IMR-90 (cell line): ENCODE measurements at regions not wholly inside any gene's neighbourhood (a gene's known extent, or its start where the extent isn't known, plus 50 kb on each side); places are given as distances from the start of the nearest gene placed in this dataset.

Experiments used
- ATAC-seq: fragments of 200-7000 bp; cut with Tn5 transposase; 2 replicates; pipeline ENCODE4 v1.9.1; 2020; ENCODE audit warnings: low read depth, mild to moderate bottlenecking, moderate library complexity
- BruUV-seq: library from RNA; stranded (reverse); fragments of 400-500 nt; replicated peaks from 2 replicates; lab custom pipeline; 2021; lab: Mats Ljungman, UMichigan
- CTCF ChIA-PET: fragments of 300-600 bp; formaldehyde crosslinking; extraction: SDS; loops from one replicate; lab custom pipeline; 2021; ENCODE audit warnings: antibody characterized with exemption; lab: Yijun Ruan, JAX
- POLR2A ChIA-PET: fragments of 300-600 bp; sonication (Branson Sonifier 250); formaldehyde crosslinking; loops from one replicate; lab custom pipeline; 2022; ENCODE audit warnings: antibody characterized with exemption; ENCODE audit not compliant: unreplicated experiment; lab: Charles Lee
- DNase-seq: peaks from one replicate; pipeline ENCODE4 v3.0.0; 2013
- H2AFZ ChIP-seq: replicated peaks from 2 replicates; pipeline ENCODE3; 2013; ENCODE audit warnings: low read length, mild to moderate bottlenecking; ENCODE audit not compliant: poor library complexity
- H2AK5ac ChIP-seq: 2 replicates; pipeline ENCODE4 v1.6.1; 2013; ENCODE audit warnings: low read depth, low read length, inconsistent platforms
- H2AK9ac ChIP-seq: replicated peaks from 2 replicates; pipeline ENCODE3; 2013; ENCODE audit warnings: mild to moderate bottlenecking, low read depth, low read length, moderate library complexity; ENCODE audit not compliant: poor library complexity
- H2BK120ac ChIP-seq: 2 replicates; pipeline ENCODE4 v1.6.1; 2013; ENCODE audit warnings: low read depth, low read length, inconsistent platforms
- H2BK15ac ChIP-seq: 3 replicates; pipeline ENCODE4 v1.6.1; 2013; ENCODE audit warnings: low read depth, low read length, inconsistent platforms
- H2BK20ac ChIP-seq: 2 replicates; pipeline ENCODE4 v1.6.1; 2013; ENCODE audit warnings: low read depth, mild to moderate bottlenecking, inconsistent platforms, low read length, moderate library complexity
- H2BK5ac ChIP-seq: 2 replicates; pipeline ENCODE4 v1.6.1; 2013; ENCODE audit warnings: mild to moderate bottlenecking, low read depth, low read length, inconsistent platforms; ENCODE audit not compliant: poor library complexity, severe bottlenecking
- H3K14ac ChIP-seq: replicated peaks from 2 replicates; pipeline ENCODE4 v1.6.1; 2013; ENCODE audit warnings: low read depth, low read length, inconsistent platforms
- H3K18ac ChIP-seq: 2 replicates; pipeline ENCODE4 v1.6.1; 2013; ENCODE audit warnings: low read depth, low read length, control low read depth
- H3K23ac ChIP-seq: 2 replicates; pipeline ENCODE4 v1.6.1; 2013; ENCODE audit warnings: low read depth, low read length, inconsistent platforms
- H3K27ac ChIP-seq: 2 replicates; pipeline ENCODE4 v1.5.1; 2013; ENCODE audit warnings: mild to moderate bottlenecking, control low read depth, low read length; ENCODE audit not compliant: insufficient read depth
- H3K27me3 ChIP-seq: 2 replicates; pipeline ENCODE4 v1.6.1; 2013; ENCODE audit warnings: low read length; ENCODE audit not compliant: control insufficient read depth, insufficient read depth
- H3K36me3 ChIP-seq: 2 replicates; pipeline ENCODE4 v1.6.1; 2013; ENCODE audit warnings: low read length, mixed read lengths; ENCODE audit not compliant: control insufficient read depth, insufficient read depth
- H3K4ac ChIP-seq: 2 replicates; pipeline ENCODE4 v1.6.1; 2013; ENCODE audit warnings: low read depth, low read length, inconsistent platforms
- H3K4me1 ChIP-seq: 2 replicates; pipeline ENCODE4 v1.6.1; 2013; ENCODE audit warnings: low read length, mixed read lengths; ENCODE audit not compliant: control insufficient read depth, insufficient read depth
- H3K4me2 ChIP-seq: 2 replicates; pipeline ENCODE4 v1.6.1; 2013; ENCODE audit warnings: low read depth, mild to moderate bottlenecking, control low read depth, low read length, moderate library complexity
- H3K4me3 ChIP-seq: 2 replicates; pipeline ENCODE4 v1.5.1; 2013; ENCODE audit warnings: low read depth, mild to moderate bottlenecking, control low read depth, low read length, moderate library complexity; ENCODE audit not compliant: insufficient read depth
- H3K56ac ChIP-seq: 2 replicates; pipeline ENCODE4 v1.6.1; 2013; ENCODE audit warnings: low read length, inconsistent platforms; ENCODE audit not compliant: insufficient read depth; ENCODE audit errors: extremely low read depth
- H3K79me1 ChIP-seq, 2 experiments: 2 replicates each; pipeline ENCODE4 v1.6.1; 2013; ENCODE audit warnings: low read length in 2 of 2, inconsistent platforms in 1 of 2, low read depth in 1 of 2
- H3K9ac ChIP-seq: 2 replicates; pipeline ENCODE4 v1.6.1; 2013; ENCODE audit warnings: low read depth, low read length, control low read depth
- H3K9me1 ChIP-seq: 2 replicates; pipeline ENCODE4 v1.6.1; 2013; ENCODE audit warnings: low read length, inconsistent platforms; ENCODE audit not compliant: insufficient read depth
- H3K9me3 ChIP-seq: 2 replicates; pipeline ENCODE4 v1.6.1; 2013; ENCODE audit warnings: low read length; ENCODE audit not compliant: control insufficient read depth, insufficient read depth
- H4K20me1 ChIP-seq: 2 replicates; pipeline ENCODE4 v1.6.1; 2013; ENCODE audit warnings: low read length, inconsistent platforms; ENCODE audit not compliant: insufficient read depth
- H4K5ac ChIP-seq: 2 replicates; pipeline ENCODE4 v1.6.1; 2013; ENCODE audit warnings: mild to moderate bottlenecking, low read depth, low read length, control low read depth
- H4K8ac ChIP-seq, 2 experiments: 2 replicates each; pipeline ENCODE4 v1.6.1; 2013; ENCODE audit warnings: low read depth in 2 of 2, low read length in 2 of 2, control low read depth in 1 of 2, inconsistent platforms in 1 of 2
- H4K91ac ChIP-seq: 2 replicates; pipeline ENCODE4 v1.6.1; 2013; ENCODE audit warnings: low read depth, low read length, inconsistent platforms; ENCODE audit not compliant: insufficient read depth
- CHD1 ChIP-seq: IDR thresholded peaks from 2 replicates; pipeline ENCODE4 v1.6.1; 2012; ENCODE audit warnings: low read depth, low read length, improper control_type of control experiment
- ELK1 ChIP-seq: fragments of 150-350 bp; IDR thresholded peaks from 2 replicates; pipeline ENCODE4 v1.6.1; 2016; ENCODE audit warnings: low read depth, mild to moderate bottlenecking, low read length, moderate library complexity, borderline replicate concordance
- FOS ChIP-seq: fragments of 150-350 bp; IDR thresholded peaks from 2 replicates; pipeline ENCODE4 v1.6.1; 2016; ENCODE audit warnings: low read depth, low read length
- MAFK ChIP-seq: IDR thresholded peaks from 2 replicates; pipeline ENCODE4 v1.6.1; 2012; ENCODE audit warnings: low read depth, low read length, improper control_type of control experiment
- MXI1 ChIP-seq: IDR thresholded peaks from 2 replicates; pipeline ENCODE4 v1.6.1; 2012; ENCODE audit warnings: low read depth, mild to moderate bottlenecking, low read length, moderate library complexity, borderline replicate concordance
- NFE2L2 ChIP-seq: fragments of 150-350 bp; IDR thresholded peaks from 2 replicates; pipeline ENCODE4 v1.6.1; 2016; ENCODE audit warnings: low read depth, mild to moderate bottlenecking, low read length
- POLR2A ChIP-seq: IDR thresholded peaks from 2 replicates; pipeline ENCODE4 v1.6.1; 2012; ENCODE audit warnings: mild to moderate bottlenecking, low read depth, low read length
- RCOR1 ChIP-seq: IDR thresholded peaks from 2 replicates; pipeline ENCODE4 v1.6.1; 2012; ENCODE audit warnings: mild to moderate bottlenecking, low read length, improper control_type of control experiment; ENCODE audit not compliant: insufficient replicate concordance
- SMC3 ChIP-seq: fragments of 150-350 bp; IDR thresholded peaks from 2 replicates; pipeline ENCODE4 v1.6.1; 2016; ENCODE audit warnings: low read depth, mild to moderate bottlenecking, antibody characterized with exemption, low read length, moderate library complexity
- USF2 ChIP-seq: fragments of 150-350 bp; IDR thresholded peaks from 2 replicates; pipeline ENCODE4 v1.6.1; 2017; ENCODE audit warnings: mild to moderate bottlenecking, antibody characterized with exemption, low read length, low read depth
- WGBS, 2 experiments: methylation state at CpG; one replicate each; pipeline versions ENCODE4 v1.1.5 to v1.1.7; 2013; ENCODE audit warnings: missing lambda C conversion rate in 2 of 2; ENCODE audit not compliant: insufficient read length in 1 of 2; ENCODE audit errors: extremely low coverage in 2 of 2; 5-methylcytosine and 5-hydroxymethylcytosine counted together
- dilution Hi-C: fragments of 300-500 bp; cut with HindIII; formaldehyde crosslinking; loops from one replicate; pipeline ENCODE4 v1.14.3; 2018; ENCODE audit warnings: low sequenced_read_pairs; ENCODE audit not compliant: unreplicated experiment
- in situ Hi-C: fragments of 300-500 bp; cut with MboI; formaldehyde crosslinking; loops from 3 replicates; pipeline ENCODE4 v1.14.3; 2019; ENCODE audit warnings: low sequenced_read_pairs, inconsistent platforms, mixed read lengths
- intact Hi-C: fragments of 100-400 bp; cut with micrococcal nuclease; formaldehyde crosslinking; loops from 2 replicates; pipeline ENCODE4 v1.10.0; 2022
- TF ChIP-seq, protein P1 (sequence below): conservative IDR thresholded peaks from 2 replicates; pipeline ENCODE4 v1.5.1; 2012; ENCODE audit warnings: mild to moderate bottlenecking, low read depth, low read length, improper control_type of control experiment

DNA sequence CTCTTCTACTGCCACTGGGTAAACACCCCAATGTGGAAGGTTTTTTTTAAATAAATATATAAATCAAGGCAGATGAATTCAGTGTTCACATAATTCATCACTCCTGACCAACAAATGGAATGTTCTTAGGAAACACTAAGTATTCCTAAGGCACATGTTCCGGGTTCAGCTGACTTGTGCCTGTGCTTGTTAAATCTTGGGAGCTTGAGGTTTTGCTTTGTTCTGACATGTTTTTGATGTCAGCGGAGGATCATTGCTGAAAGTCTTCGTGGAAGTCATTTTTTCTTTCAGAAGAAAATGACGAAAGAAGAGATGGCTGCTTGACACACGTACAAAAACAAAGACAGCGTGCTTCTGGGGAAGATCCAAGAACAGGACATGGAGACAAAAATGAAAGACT, 185.8 kb downstream of the MZT1 start:
- Histone ChIP-seq H3K9me1 (no peaks in the 10 kb centered on the region), H4K91ac (no peak overlapping the region), H3K18ac (no peak overlapping the region), H2AFZ (no peak overlapping the region), H3K4me2 (no peak overlapping the region), H3K4ac (no peak overlapping the region), H3K4me1 (no peaks in the 10 kb centered on the region), H2BK120ac (no peak overlapping the region), H3K23ac (no peak overlapping the region), H3K14ac (no peak overlapping the region), H3K4me3 (no peak overlapping the region), H3K9ac (no peak overlapping the region), H2BK15ac (no peak overlapping the region), H2BK5ac (no peak overlapping the region), H4K20me1 (no peaks in the 10 kb centered on the region), H4K8ac (no peak overlapping the region), H2AK5ac (no peak overlapping the region), H3K36me3 (no peaks in the 10 kb centered on the region), H2AK9ac (no peak overlapping the region), H2BK20ac (no peak overlapping the region), H3K56ac (no peak overlapping the region), H3K79me1 (no peaks in the 10 kb centered on the region), H4K5ac (no peak overlapping the region), H3K27ac (no peak overlapping the region), H3K9me3 (no peaks in the 10 kb centered on the region), H3K27me3 (no peaks in the 10 kb centered on the region)
- in situ Hi-C loops: no loop called here
- intact Hi-C loops: no loop called here
- no peak for ATAC-seq
- ChIA-PET CTCF (interaction anchor here (0.7 kb wide), 1 partner anchor 165 kb away, joined by 3 read pairs; no protein-coding TSS in a partner anchor), POLR2A (no interaction called here)
- no peak for DNase-seq
- no TSS peak for BruUV-seq
- dilution Hi-C loops: no loop called here
- WGBS, 2 experiments: no CpG with 5 or more reads among the region's 6 CpGs
- TF ChIP-seq POLR2A: no peak
- TF ChIP-seq, protein P1, sequence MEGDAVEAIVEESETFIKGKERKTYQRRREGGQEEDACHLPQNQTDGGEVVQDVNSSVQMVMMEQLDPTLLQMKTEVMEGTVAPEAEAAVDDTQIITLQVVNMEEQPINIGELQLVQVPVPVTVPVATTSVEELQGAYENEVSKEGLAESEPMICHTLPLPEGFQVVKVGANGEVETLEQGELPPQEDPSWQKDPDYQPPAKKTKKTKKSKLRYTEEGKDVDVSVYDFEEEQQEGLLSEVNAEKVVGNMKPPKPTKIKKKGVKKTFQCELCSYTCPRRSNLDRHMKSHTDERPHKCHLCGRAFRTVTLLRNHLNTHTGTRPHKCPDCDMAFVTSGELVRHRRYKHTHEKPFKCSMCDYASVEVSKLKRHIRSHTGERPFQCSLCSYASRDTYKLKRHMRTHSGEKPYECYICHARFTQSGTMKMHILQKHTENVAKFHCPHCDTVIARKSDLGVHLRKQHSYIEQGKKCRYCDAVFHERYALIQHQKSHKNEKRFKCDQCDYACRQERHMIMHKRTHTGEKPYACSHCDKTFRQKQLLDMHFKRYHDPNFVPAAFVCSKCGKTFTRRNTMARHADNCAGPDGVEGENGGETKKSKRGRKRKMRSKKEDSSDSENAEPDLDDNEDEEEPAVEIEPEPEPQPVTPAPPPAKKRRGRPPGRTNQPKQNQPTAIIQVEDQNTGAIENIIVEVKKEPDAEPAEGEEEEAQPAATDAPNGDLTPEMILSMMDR: no peak
- TF ChIP-seq RCOR1: no peak
- no peak for TF ChIP-seq FOS
- no peak for TF ChIP-seq USF2
- TF ChIP-seq ELK1: no peak
- no peak for TF ChIP-seq SMC3
- no peak for TF ChIP-seq MAFK
- no peak for TF ChIP-seq MXI1
- TF ChIP-seq NFE2L2: no peak
- no peak for TF ChIP-seq CHD1
